Activated B cell treated with CpG ODN at 0.5 μM for 24 hours (primary cell): ENCODE measurements at regions not wholly inside any gene's neighbourhood (a gene's known extent, or its start where the extent isn't known, plus 50 kb on each side); places are given as distances from the start of the nearest gene placed in this dataset.

ENCODE experiments used
- ATAC-seq: fragments of 200-7000 bp; cut with Tn5 transposase; one replicate; pipeline ENCODE4 v1.10.0; 2021; ENCODE audit warnings: low read depth, mild to moderate bottlenecking, moderate library complexity
- CTCF ChIA-PET: fragments of 350-600 bp; sonication (Branson Sonifier 250); formaldehyde crosslinking; loops from one replicate; lab custom pipeline; 2021; ENCODE audit warnings: antibody characterized with exemption; lab: Charles Lee
- POLR2A ChIA-PET: fragments of 350-600 bp; sonication (Branson Sonifier 250); formaldehyde crosslinking; loops from one replicate; lab custom pipeline; 2021; ENCODE audit warnings: antibody characterized with exemption; lab: Charles Lee
- DNase-seq: peaks from one replicate; pipeline ENCODE4 v3.0.0; 2022
- H3K27ac Mint-ChIP-seq: one replicate; pipeline ENCODE4 v1.8.0; 2020; ENCODE audit warnings: mixed read lengths
- H3K27me3 Mint-ChIP-seq: one replicate; pipeline ENCODE4 v1.8.0; 2021; ENCODE audit warnings: mixed read lengths
- H3K36me3 Mint-ChIP-seq: one replicate; pipeline ENCODE4 v1.8.0; 2021; ENCODE audit warnings: low read depth, mixed read lengths
- H3K4me1 Mint-ChIP-seq: one replicate; pipeline ENCODE4 v1.8.0; 2021; ENCODE audit warnings: mixed read lengths
- H3K4me3 Mint-ChIP-seq: one replicate; pipeline ENCODE4 v1.8.0; 2020; ENCODE audit warnings: mild to moderate bottlenecking, mixed read lengths
- H3K9me3 Mint-ChIP-seq: one replicate; pipeline ENCODE4 v1.8.0; 2020; ENCODE audit warnings: mixed read lengths
- intact Hi-C: fragments of 100-400 bp; cut with micrococcal nuclease; formaldehyde crosslinking; loops from one replicate; pipeline ENCODE4 v1.15.1; 2024
- TF ChIP-seq, protein P1 (sequence below): fragments of 200-600 bp; IDR thresholded peaks from one replicate; pipeline ENCODE4 v1.8.0; 2022; ENCODE audit warnings: antibody characterized with exemption, mild to moderate bottlenecking

DNA sequence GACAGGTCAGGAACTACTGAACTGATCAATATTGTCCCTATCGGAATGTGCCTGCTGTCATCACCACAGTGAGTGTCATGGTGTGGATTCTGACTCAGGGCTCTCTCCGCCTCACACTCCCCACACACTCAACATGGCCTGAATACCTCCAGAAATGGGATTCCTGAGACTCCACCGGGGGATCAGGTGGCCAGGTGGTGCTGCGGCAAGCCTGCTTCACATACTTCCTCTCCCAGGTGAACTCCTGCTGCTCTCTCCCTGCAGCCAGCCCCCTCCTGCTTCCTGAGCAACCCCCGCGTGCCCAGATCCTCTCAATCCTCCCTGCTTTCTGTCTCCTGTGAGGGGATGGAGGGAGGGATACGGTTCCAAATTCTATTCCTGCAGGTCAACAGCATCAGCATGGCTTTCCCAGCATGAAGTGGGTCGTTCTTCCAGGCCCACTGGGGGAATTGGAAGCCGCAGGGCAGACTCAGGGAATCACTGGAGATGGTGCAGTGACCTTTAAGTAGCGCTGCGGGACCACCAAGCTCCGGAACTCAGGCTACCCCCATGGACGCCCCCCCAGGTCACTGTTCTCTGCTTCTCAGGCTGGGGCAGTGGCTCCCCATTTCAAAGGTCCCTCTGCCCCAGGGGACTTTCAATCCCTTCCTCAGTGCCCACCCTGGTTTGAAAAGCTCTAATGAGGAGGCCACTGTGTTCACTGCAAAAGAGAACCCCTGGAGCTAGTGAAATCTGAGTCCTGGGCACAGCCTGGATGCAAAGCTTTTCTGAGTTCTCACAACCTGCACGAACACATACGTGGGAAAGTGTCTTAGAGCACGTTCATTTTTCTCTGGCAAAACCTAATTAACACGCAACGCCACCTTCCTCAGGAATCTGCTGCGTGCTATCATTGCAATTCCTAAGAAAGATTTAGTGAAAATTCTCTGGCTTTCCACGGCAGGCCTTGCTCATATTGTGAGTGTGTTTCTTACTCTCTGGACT is 168.4 kb downstream of the ZFP36L2 start:
- Mint-ChIP-seq H3K9me3 (peaks cover 3% of the 10 kb centered on the region), H3K36me3 (no peaks in the 10 kb centered on the region), H3K27me3 (peaks cover 2% of the 10 kb centered on the region), H3K4me1 (peaks cover 4% of the 10 kb centered on the region), H3K27ac (no peak overlapping the region), H3K4me3 (no peak overlapping the region)
- ChIA-PET CTCF (no interaction called here), POLR2A (interaction anchor here (0.6 kb wide), 1 partner anchor 37 kb away, joined by 5 read pairs; no protein-coding TSS in a partner anchor)
- TF ChIP-seq, protein P1, sequence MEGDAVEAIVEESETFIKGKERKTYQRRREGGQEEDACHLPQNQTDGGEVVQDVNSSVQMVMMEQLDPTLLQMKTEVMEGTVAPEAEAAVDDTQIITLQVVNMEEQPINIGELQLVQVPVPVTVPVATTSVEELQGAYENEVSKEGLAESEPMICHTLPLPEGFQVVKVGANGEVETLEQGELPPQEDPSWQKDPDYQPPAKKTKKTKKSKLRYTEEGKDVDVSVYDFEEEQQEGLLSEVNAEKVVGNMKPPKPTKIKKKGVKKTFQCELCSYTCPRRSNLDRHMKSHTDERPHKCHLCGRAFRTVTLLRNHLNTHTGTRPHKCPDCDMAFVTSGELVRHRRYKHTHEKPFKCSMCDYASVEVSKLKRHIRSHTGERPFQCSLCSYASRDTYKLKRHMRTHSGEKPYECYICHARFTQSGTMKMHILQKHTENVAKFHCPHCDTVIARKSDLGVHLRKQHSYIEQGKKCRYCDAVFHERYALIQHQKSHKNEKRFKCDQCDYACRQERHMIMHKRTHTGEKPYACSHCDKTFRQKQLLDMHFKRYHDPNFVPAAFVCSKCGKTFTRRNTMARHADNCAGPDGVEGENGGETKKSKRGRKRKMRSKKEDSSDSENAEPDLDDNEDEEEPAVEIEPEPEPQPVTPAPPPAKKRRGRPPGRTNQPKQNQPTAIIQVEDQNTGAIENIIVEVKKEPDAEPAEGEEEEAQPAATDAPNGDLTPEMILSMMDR, result no peak
- ATAC-seq (no peak), DNase-seq (no peak)
- intact Hi-C loops, result no loop called here

DNA sequence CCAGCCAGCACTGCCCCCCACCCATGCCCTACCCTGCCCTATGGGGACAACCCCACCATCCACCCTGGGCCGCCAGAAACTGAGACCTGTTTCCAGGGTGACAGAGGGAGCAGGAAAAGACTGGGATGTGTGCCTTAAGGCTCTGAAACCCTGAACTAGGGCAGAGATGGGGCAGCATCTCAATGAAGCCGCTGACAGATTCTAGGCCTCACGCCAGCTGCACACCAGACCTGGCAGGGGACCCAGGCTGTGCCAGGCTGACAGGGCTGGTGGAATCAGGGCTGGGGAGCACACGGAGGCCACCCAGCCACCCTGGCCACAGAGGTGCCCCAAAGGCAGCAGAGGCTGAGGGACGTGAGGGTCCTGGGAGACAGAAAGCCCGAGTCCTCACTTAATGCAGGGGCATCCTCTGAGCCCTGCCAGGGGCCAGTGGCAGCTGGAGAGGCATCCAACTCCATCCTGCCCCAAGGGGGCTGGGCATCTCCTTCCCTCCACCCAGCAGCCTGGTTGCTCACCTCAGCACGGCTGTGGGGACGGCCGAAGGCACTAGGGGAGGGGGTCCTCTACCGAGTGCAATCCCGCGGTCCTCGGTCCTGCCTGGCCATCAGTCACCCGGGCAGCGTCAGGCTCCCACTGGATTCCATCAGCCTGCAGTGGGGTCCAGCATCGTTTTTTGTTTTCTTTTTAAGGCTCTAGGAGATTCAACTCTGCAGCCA is 169.2 kb downstream of the ZFP36L2 start:
- ChIA-PET CTCF (no interaction called here), POLR2A (no interaction called here)
- no peak overlapping the region for H3K4me3 Mint-ChIP-seq
- intact Hi-C loops, result no loop called here
- no peak overlapping the region for H3K27ac Mint-ChIP-seq
- H3K4me1 Mint-ChIP-seq, result peaks cover 4% of the 10 kb centered on the region
- H3K27me3 Mint-ChIP-seq, result peaks cover 2% of the 10 kb centered on the region
- TF ChIP-seq, protein P1, result no peak
- no peaks in the 10 kb centered on the region for H3K36me3 Mint-ChIP-seq
- peaks cover 3% of the 10 kb centered on the region for H3K9me3 Mint-ChIP-seq
- ATAC-seq (no peak), DNase-seq (no peak)

DNA sequence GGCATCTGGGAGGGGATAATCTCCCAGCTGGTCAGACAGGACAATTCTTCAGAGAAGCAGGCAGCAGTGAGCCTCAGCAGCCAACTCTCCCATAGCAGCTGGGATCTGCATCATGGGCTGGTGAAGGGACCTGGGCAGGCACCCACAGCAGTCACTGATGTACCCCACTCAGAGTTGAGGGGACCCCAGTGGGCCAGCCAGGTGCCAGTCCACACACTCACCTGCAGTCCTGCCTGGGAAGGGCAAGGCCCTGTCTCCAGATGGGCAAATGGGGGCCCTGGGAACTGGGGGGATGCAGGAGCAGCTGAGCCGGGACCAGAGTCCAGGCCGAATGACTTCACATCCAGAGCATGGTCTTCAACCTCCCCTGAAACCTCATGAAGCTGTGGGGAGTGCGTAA is 170.4 kb downstream of the ZFP36L2 start:
- Mint-ChIP-seq H3K4me1 (peaks cover 6% of the 10 kb centered on the region), H3K9me3 (no peaks in the 10 kb centered on the region), H3K4me3 (no peak overlapping the region), H3K27ac (no peak overlapping the region), H3K36me3 (no peaks in the 10 kb centered on the region), H3K27me3 (peaks cover 4% of the 10 kb centered on the region)
- intact Hi-C loops, result no loop called here
- ChIA-PET POLR2A (no interaction called here), CTCF (no interaction called here)
- DNase-seq, result no peak
- no peak for ATAC-seq
- TF ChIP-seq, protein P1, result no peak

DNA sequence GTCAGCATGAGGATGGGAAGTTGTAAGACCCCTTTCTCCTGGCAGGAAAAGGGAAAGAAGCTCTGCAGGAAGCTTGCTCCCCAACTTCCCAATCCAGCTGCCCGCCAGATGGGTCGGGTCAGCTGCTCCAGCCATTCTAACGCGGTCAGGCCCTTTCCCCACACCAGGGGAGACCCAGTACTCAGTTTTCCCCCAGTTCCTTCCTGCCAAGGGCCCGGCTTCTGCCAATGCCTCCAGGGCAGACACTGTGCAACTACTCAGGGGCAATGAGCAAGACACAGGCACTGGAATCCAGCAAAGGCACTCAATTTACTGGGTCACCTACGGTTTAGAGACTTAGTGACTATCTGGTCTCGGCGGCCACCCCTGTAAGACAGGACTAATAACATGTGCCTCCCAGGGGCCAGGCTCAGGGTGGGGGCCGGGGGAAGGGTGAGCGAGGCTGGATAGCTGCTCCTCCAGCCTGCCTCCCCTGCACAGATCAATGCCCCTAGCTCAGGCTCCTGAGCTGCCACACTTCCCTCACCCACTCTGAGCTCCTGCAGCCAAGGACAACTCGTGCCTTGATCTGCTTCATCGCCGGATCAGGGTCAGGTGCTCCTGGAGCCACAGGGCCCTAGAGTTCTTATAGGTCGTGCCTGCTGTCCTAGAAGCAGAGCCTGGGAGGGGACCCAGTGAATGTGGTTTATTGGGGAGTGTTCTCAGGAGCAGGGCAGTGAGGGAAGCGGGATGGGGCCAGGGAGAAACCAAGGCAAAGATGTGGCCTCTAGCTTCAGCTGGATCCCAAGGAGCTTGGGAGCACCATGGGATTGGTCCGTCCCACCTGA is 171.1 kb downstream of the ZFP36L2 start:
- Mint-ChIP-seq H3K27me3 (peaks cover 8% of the 10 kb centered on the region), H3K27ac (no peak overlapping the region), H3K9me3 (no peaks in the 10 kb centered on the region), H3K4me3 (no peak overlapping the region), H3K4me1 (peaks cover 9% of the 10 kb centered on the region), H3K36me3 (no peaks in the 10 kb centered on the region)
- ChIA-PET POLR2A (interaction anchor here (0.5 kb wide), 1 partner anchor 12 kb away, joined by 5 read pairs; no protein-coding TSS in a partner anchor), CTCF (no interaction called here)
- intact Hi-C loops, result no loop called here
- no peak for ATAC-seq
- TF ChIP-seq, protein P1, result no peak
- DNase-seq, result no peak
